Activated naive CD8-positive, alpha-beta T cell treated with anti-CD3 and anti-CD28 coated beads, Interleukin-2, amount 50 U/mL, for 24 hours (primary cell): ENCODE measurements at regions not wholly inside any gene's neighbourhood (a gene's known extent, or its start where the extent isn't known, plus 50 kb on each side); places are given as distances from the start of the nearest gene placed in this dataset.
"Not testable (repeated sequence)": the region's sequence is repeated elsewhere in the genome, so short reads cannot be mapped to it uniquely, and the experiment has no call there.

ENCODE experiments used
- ATAC-seq: fragments of 150-1000 bp; cut with Tn5 transposase; one replicate; pipeline ENCODE4 v1.10.0; 2021
- DNase-seq: peaks from one replicate; pipeline ENCODE4 v3.0.0; 2021
- H3K27ac Mint-ChIP-seq: one replicate; pipeline ENCODE4 v1.8.0; 2021; ENCODE audit warnings: mild to moderate bottlenecking, mixed read lengths
- H3K27me3 Mint-ChIP-seq: one replicate; pipeline ENCODE4 v1.8.0; 2021; ENCODE audit warnings: mixed read lengths
- H3K36me3 Mint-ChIP-seq: one replicate; pipeline ENCODE4 v1.8.0; 2021; ENCODE audit warnings: low read depth, mixed read lengths
- H3K4me1 Mint-ChIP-seq: one replicate; pipeline ENCODE4 v1.8.0; 2021; ENCODE audit warnings: mixed read lengths
- H3K4me3 Mint-ChIP-seq: one replicate; pipeline ENCODE4 v1.8.0; 2021; ENCODE audit warnings: mild to moderate bottlenecking, moderate library complexity, mixed read lengths
- H3K9me3 Mint-ChIP-seq: one replicate; pipeline ENCODE4 v1.8.0; 2021; ENCODE audit warnings: mixed read lengths

- DNase-seq, result no peak
- Mint-ChIP-seq H3K27ac (no peak overlapping the region), H3K4me1 (peaks cover 8% of the 10 kb centered on the region), H3K9me3 (peaks cover 4% of the 10 kb centered on the region), H3K27me3 (no peaks in the 10 kb centered on the region), H3K4me3 (no peak overlapping the region), H3K36me3 (no peaks in the 10 kb centered on the region)
- no peak for ATAC-seq
These were observed 491.1 kb downstream of the CCDC171 start for GRCh38 chr9:16043756-16044578.

DNA sequence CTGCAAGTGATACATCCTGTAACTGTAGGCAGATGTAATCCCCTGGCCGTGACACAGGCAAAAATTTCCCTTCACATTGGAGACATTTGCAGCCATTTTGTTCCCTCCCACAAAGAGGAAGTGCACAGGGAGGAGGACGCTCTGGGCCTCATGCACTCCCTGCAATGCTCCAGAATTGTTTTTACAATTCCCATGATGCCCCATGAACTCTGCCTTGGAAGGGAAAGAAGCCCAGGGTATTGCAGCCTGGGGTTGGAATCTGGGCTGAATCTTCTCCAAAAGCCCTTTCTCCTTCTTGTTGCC is 491.7 kb downstream of the CCDC171 start:
- ATAC-seq (no peak), DNase-seq (no peak)
- no peaks in the 10 kb centered on the region for H3K27me3 Mint-ChIP-seq
- no peak overlapping the region for H3K27ac Mint-ChIP-seq
- H3K36me3 Mint-ChIP-seq, result no peaks in the 10 kb centered on the region
- peaks cover 4% of the 10 kb centered on the region for H3K9me3 Mint-ChIP-seq
- H3K4me3 Mint-ChIP-seq, result no peak overlapping the region
- H3K4me1 Mint-ChIP-seq, result peaks cover 4% of the 10 kb centered on the region

DNA sequence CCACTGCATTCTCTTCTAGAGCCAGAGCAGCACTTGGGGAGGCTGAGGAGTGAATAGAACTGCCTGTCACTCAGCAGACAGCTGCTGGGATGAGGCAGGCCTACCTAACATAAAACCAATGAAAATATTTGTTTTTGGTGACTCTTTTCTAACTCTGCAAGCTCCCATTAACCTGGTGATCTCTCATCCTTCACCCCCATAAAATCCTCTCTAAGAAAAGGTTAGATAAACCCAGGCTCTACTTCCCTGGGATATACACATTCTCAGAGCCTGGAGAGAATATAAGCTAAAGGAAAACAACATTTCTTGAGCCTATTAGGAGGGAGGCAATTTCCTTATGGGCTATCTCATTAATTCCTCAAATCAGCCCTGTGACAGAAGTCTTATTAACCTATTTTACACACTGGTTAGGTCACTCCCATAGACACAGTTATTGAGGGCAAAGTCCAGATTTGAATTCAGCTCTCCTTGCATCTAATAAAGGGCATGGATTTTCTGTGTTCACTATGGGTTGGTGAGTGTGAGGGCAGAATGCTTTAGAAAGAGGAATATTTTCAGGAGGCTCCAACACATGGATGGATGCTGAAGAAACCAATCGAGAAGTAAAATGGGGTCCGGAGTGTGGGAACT is 492.9 kb downstream of the CCDC171 start:
- Mint-ChIP-seq H3K4me3 (no peak overlapping the region), H3K9me3 (peaks cover 4% of the 10 kb centered on the region), H3K4me1 (no peaks in the 10 kb centered on the region), H3K27me3 (no peaks in the 10 kb centered on the region), H3K27ac (no peak overlapping the region), H3K36me3 (no peaks in the 10 kb centered on the region)
- ATAC-seq (no peak), DNase-seq (no peak)

- H3K4me1 Mint-ChIP-seq, result no peaks in the 10 kb centered on the region
- peaks cover 4% of the 10 kb centered on the region for H3K9me3 Mint-ChIP-seq
- DNase-seq (no peak), ATAC-seq (no peak)
- no peaks in the 10 kb centered on the region for H3K27me3 Mint-ChIP-seq
- no peak overlapping the region for H3K27ac Mint-ChIP-seq
- no peak overlapping the region for H3K4me3 Mint-ChIP-seq
- H3K36me3 Mint-ChIP-seq, result no peaks in the 10 kb centered on the region
These were observed 493.9 kb downstream of the CCDC171 start for GRCh38 chr9:16046713-16047112.

- Mint-ChIP-seq H3K4me1 (no peaks in the 10 kb centered on the region), H3K36me3 (no peaks in the 10 kb centered on the region), H3K27me3 (no peaks in the 10 kb centered on the region), H3K4me3 (no peak overlapping the region), H3K9me3 (peaks cover 4% of the 10 kb centered on the region), H3K27ac (no peak overlapping the region)
- DNase-seq (no peak), ATAC-seq (no peak)
These were observed 495.3 kb downstream of the CCDC171 start for GRCh38 chr9:16048129-16048528.

DNA sequence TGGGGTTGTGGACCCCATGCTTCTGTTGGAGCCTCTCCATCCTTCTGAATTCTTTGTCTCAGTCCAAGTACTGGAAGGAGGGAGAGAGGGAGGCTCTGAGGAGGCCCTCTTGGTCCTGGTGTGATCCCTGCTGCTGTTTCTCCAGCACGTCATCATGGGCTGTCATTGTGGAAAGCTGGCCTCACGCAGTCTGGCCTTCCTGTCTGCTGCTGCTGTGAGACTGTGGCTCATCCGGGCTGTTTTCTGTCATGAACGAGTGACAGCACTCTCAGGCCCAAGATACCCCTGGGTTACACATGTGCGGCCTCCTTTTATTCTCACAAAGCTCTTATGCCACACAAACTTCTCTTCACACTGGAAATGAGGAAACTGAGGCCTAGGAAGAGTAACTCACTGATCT is 499.3 kb downstream of the CCDC171 start:
- Mint-ChIP-seq H3K4me1 (peaks cover 4% of the 10 kb centered on the region), H3K36me3 (no peaks in the 10 kb centered on the region), H3K27ac (no peak overlapping the region), H3K9me3 (no peaks in the 10 kb centered on the region), H3K27me3 (no peaks in the 10 kb centered on the region), H3K4me3 (no peak overlapping the region)
- no peak for DNase-seq
- ATAC-seq, result no peak

DNA sequence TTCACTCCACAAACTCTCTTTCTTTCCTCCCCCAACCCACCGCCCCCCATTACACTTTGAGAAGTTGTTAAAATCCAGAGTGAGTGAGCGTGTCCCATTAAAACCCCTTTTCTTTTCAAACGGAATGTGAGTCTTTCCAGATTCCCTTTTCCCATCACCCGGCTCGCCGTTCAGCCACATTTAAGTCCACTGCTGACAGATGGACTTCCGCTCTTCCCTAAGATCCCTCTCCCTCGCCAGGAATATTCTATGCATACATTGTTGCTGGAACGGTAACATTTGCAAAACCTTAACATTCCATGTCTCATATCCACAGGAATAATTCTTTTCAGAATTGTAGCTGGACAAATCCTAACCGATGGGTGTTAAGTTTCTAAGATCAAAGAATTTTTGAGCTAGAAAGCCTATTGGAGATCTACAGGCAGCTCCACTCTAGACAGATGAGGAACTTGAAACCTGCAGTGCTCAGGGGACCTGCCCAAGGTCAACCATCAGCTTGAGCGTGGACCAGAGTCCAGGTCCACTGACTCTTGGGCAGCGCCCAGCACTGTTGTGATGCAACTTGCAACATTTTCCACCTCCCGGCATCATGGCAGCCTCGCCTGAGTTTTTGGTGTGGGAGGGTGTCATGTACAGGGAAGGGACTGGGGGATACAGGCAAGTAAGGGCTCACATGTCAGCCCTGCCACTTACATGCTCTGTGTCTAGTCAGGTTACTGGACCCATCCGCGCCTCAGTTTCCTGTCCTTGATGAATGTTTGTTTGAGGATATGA is 500.1 kb downstream of the CCDC171 start:
- H3K27me3 Mint-ChIP-seq, result no peaks in the 10 kb centered on the region
- no peaks in the 10 kb centered on the region for H3K36me3 Mint-ChIP-seq
- peaks cover 11% of the 10 kb centered on the region for H3K4me1 Mint-ChIP-seq
- no peaks in the 10 kb centered on the region for H3K9me3 Mint-ChIP-seq
- DNase-seq, result no peak
- no peak for ATAC-seq
- no peak overlapping the region for H3K4me3 Mint-ChIP-seq
- no peak overlapping the region for H3K27ac Mint-ChIP-seq

- Mint-ChIP-seq H3K27ac (peak overlapping the region; percentile 90), H3K36me3 (peaks cover 2% of the 10 kb centered on the region), H3K9me3 (peaks cover 7% of the 10 kb centered on the region), H3K4me3 (no peak overlapping the region), H3K27me3 (no peaks in the 10 kb centered on the region), H3K4me1 (peaks cover 48% of the 10 kb centered on the region)
- no peak for ATAC-seq
- DNase-seq, result no peak
These were observed 504.7 kb downstream of the CCDC171 start for GRCh38 chr9:16057541-16057940.

DNA sequence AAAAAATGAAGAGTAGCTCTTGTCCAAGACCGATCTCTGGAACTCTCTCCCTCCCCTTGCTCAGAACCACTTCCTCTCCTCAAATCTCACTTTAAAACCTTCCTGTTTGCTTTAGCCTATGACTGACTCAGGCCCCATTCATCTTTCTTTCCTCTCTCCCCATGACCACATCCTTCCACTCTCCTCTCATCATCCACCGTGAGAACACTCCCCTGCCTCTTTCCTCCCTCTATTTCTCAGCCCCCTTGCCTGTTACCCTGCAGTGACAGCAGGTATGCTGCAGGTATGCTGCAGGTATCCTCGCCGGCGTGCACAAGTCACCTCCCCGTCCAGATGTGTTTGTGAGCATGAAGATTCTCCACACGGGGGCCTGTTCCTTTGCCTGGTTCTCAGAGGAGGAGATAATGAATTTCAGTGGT is 505.3 kb downstream of the CCDC171 start:
- Mint-ChIP-seq H3K9me3 (peaks cover 7% of the 10 kb centered on the region), H3K27ac (peak overlapping the region; percentile 90), H3K36me3 (peaks cover 2% of the 10 kb centered on the region), H3K27me3 (no peaks in the 10 kb centered on the region), H3K4me3 (peak overlapping the region; percentile 68), H3K4me1 (peaks cover 54% of the 10 kb centered on the region)
- peak; percentile 83 for ATAC-seq
- DNase-seq, result peak; percentile 22

DNA sequence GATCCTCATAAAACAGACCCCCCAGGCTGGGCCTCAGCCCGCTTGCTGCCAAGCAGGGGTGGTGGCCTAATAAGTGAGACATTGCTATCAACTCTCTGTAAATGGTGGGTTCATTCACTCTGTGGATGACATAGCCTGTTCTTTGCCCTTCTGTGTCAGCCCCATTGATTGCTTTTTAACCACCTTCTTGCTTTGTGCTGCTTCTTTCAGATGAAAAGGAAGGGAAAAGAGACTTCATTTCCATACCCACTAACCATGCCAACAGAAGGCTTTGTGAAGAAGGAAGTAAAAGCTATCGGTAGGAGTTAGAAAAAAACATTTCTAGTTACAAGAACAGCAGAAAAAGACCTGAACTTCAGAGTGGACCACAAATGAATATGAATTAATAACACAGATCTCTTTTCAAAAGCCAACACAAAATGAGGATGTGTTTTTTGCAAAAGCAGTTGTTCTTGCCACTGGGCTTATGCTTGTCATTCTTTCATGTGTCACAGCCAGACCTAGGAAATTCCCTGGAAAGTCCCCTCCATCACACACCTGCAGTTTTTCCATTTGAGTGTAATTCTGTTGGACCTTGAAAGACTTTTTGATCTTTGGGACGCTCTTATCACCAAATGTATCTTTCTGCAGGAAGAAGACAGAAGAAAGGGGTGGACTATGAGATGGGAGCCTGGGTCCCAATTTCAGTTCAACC is 507.7 kb downstream of the CCDC171 start:
- Mint-ChIP-seq H3K4me1 (peaks cover 62% of the 10 kb centered on the region), H3K4me3 (no peak overlapping the region), H3K27ac (peak overlapping the region; percentile 78), H3K27me3 (no peaks in the 10 kb centered on the region), H3K9me3 (peaks cover 7% of the 10 kb centered on the region), H3K36me3 (peaks cover 2% of the 10 kb centered on the region)
- ATAC-seq (peak; percentile 12), DNase-seq (no peak)

GRCh38 chr9:16062542-16063240 is 509.8 kb downstream of the CCDC171 start:
- no peak overlapping the region for H3K4me3 Mint-ChIP-seq
- H3K27ac Mint-ChIP-seq, result peak overlapping the region; percentile 80
- H3K27me3 Mint-ChIP-seq, result no peaks in the 10 kb centered on the region
- peaks cover 7% of the 10 kb centered on the region for H3K9me3 Mint-ChIP-seq
- H3K36me3 Mint-ChIP-seq, result peaks cover 2% of the 10 kb centered on the region
- peaks cover 53% of the 10 kb centered on the region for H3K4me1 Mint-ChIP-seq
- peak; percentile 24 for DNase-seq
- ATAC-seq, result peak; percentile 50

DNA sequence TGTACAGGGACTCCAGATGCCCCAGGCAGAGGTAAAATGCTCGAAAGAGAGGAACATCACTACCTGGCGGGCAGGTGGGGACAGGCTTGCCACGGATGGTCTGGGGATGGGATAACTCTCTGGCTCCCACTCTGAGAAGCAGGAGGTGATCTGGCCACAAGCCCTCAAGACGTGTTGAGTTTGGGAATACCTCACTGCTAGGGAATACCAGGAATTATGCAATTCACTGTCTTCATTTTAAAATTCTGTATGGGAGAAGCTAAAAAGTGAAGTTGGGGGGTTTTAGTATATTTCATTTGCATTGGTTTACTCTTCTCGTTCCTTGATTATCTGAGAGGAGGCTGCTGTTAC is 510.4 kb downstream of the CCDC171 start:
- DNase-seq (no peak), ATAC-seq (no peak)
- Mint-ChIP-seq H3K4me1 (peaks cover 48% of the 10 kb centered on the region), H3K36me3 (no peaks in the 10 kb centered on the region), H3K9me3 (peaks cover 7% of the 10 kb centered on the region), H3K27ac (peak overlapping the region; percentile 80), H3K4me3 (no peak overlapping the region), H3K27me3 (no peaks in the 10 kb centered on the region)

GRCh38 chr9:16064771-16065170 is 511.9 kb downstream of the CCDC171 start:
- ATAC-seq (no peak), DNase-seq (no peak)
- Mint-ChIP-seq H3K4me1 (peaks cover 36% of the 10 kb centered on the region), H3K9me3 (peaks cover 8% of the 10 kb centered on the region), H3K27ac (no peak overlapping the region), H3K36me3 (no peaks in the 10 kb centered on the region), H3K4me3 (no peak overlapping the region), H3K27me3 (peaks cover 2% of the 10 kb centered on the region)

GRCh38 chr9:16066201-16066600 is 513.4 kb downstream of the CCDC171 start:
- not testable (repeated sequence) for ATAC-seq, H3K27ac Mint-ChIP-seq, H3K9me3 Mint-ChIP-seq, H3K36me3 Mint-ChIP-seq, H3K27me3 Mint-ChIP-seq, DNase-seq, H3K4me3 Mint-ChIP-seq
- H3K4me1 Mint-ChIP-seq, result peaks cover 21% of the 10 kb centered on the region
